CD14-positive monocyte (primary cell): ENCODE measurements at regions not wholly inside any gene's neighbourhood (a gene's known extent, or its start where the extent isn't known, plus 50 kb on each side); places are given as distances from the start of the nearest gene placed in this dataset.

Experiments
- DNase-seq, 3 donors: peaks; one replicate each; pipeline ENCODE4 v3.0.0-alpha.2; 2011 to 2022
- H2AFZ ChIP-seq: 2 replicates; pipeline ENCODE4 v1.6.0; 2012; ENCODE audit warnings: mild to moderate bottlenecking, low read depth, low read length, inconsistent platforms; ENCODE audit not compliant: insufficient read depth, poor library complexity, severe bottlenecking
- H3K27ac ChIP-seq, 2 donors: 1 replicate in 1 of 2; 2 replicates in 1 of 2; pipeline ENCODE4 v1.5.1; 2012 to 2013; ENCODE audit warnings: low read length in 2 of 2, control low read depth in 1 of 2, inconsistent platforms in 1 of 2, low read depth in 1 of 2, mild to moderate bottlenecking in 1 of 2
- H3K27me3 ChIP-seq, 2 donors: one replicate each; pipeline versions ENCODE4 v1.6.0 to v1.6.1; 2011 to 2013; ENCODE audit warnings: low read length in 2 of 2; ENCODE audit not compliant: control insufficient read depth in 2 of 2, insufficient read depth in 2 of 2
- H3K36me3 ChIP-seq, 2 donors: replicated peaks in 1 of 2; 1 replicate in 1 of 2; 2 replicates in 1 of 2; pipeline versions ENCODE4 v1.5.1 to v1.6.1; 2012 to 2013; ENCODE audit warnings: low read length in 2 of 2, control low read depth in 1 of 2, inconsistent platforms in 1 of 2, mild to moderate bottlenecking in 1 of 2; ENCODE audit not compliant: insufficient read depth in 2 of 2, control insufficient read depth in 1 of 2
- H3K4me1 ChIP-seq, 2 donors: 1 replicate in 1 of 2; 2 replicates in 1 of 2; pipeline versions ENCODE4 v1.5.1 to v1.6.1; 2012 to 2013; ENCODE audit warnings: low read length in 2 of 2, control low read depth in 1 of 2, inconsistent platforms in 1 of 2, mild to moderate bottlenecking in 1 of 2, moderate library complexity in 1 of 2; ENCODE audit not compliant: insufficient read depth in 2 of 2, control insufficient read depth in 1 of 2
- H3K4me2 ChIP-seq: replicated peaks from 2 replicates; pipeline ENCODE3; 2012; ENCODE audit warnings: low read length, moderate library complexity, mild to moderate bottlenecking; ENCODE audit not compliant: poor library complexity, severe bottlenecking; ENCODE audit errors: extremely low read depth
- H3K4me3 ChIP-seq, 3 experiments: fragments of 200-600 bp in 1 of 3; sonication (generic) in 1 of 3; replicated peaks in 1 of 3; 1 replicate in 2 of 3; 2 replicates in 1 of 3; pipeline ENCODE4 v1.5.1; 2011 to 2013; ENCODE audit warnings: low read length in 3 of 3, mild to moderate bottlenecking in 3 of 3, control low read depth in 2 of 3, low read depth in 2 of 3, inconsistent platforms in 1 of 3, moderate library complexity in 1 of 3
- H3K79me2 ChIP-seq: 2 replicates; pipeline ENCODE4 v1.6.0; 2012; ENCODE audit warnings: mild to moderate bottlenecking, control low read depth, inconsistent platforms, low read length, moderate library complexity; ENCODE audit not compliant: insufficient read depth
- H3K9ac ChIP-seq: 2 replicates; pipeline ENCODE4 v1.6.0; 2017; ENCODE audit warnings: low read length, mild to moderate bottlenecking; ENCODE audit not compliant: insufficient read depth, poor library complexity, severe bottlenecking
- H3K9me3 ChIP-seq, 2 donors: replicated peaks in 1 of 2; 1 replicate in 1 of 2; 2 replicates in 1 of 2; pipeline versions ENCODE4 v1.5.1 to v1.6.1; 2012 to 2013; ENCODE audit warnings: low read length in 2 of 2, control low read depth in 1 of 2; ENCODE audit not compliant: control insufficient read depth in 1 of 2, insufficient read depth in 1 of 2
- H4K20me1 ChIP-seq: 2 replicates; pipeline ENCODE4 v1.6.0; 2012; ENCODE audit warnings: mild to moderate bottlenecking, low read length, control low read depth, moderate library complexity; ENCODE audit not compliant: insufficient read depth
- H3K27ac Mint-ChIP-seq, 7 donors: one replicate each; pipeline ENCODE4 v1.8.0; 2020; ENCODE audit warnings: mild to moderate bottlenecking in 7 of 7, mixed read lengths in 7 of 7, moderate library complexity in 6 of 7, inconsistent platforms in 2 of 7
- H3K27me3 Mint-ChIP-seq, 3 donors: one replicate each; pipeline ENCODE4 v1.8.0; 2021 to 2022; ENCODE audit warnings: low read depth in 3 of 3, mild to moderate bottlenecking in 3 of 3, mixed read lengths in 3 of 3, moderate library complexity in 3 of 3, inconsistent platforms in 1 of 3
- H3K36me3 Mint-ChIP-seq, 2 donors: one replicate each; pipeline ENCODE4 v1.8.0; 2020; ENCODE audit warnings: mixed read lengths in 2 of 2, inconsistent platforms in 1 of 2, mild to moderate bottlenecking in 1 of 2
- H3K4me1 Mint-ChIP-seq: one replicate; pipeline ENCODE4 v1.8.0; 2020; ENCODE audit warnings: mild to moderate bottlenecking, mixed read lengths
- H3K4me3 Mint-ChIP-seq, 2 donors: one replicate each; pipeline ENCODE4 v1.8.0; 2020; ENCODE audit warnings: mild to moderate bottlenecking in 2 of 2, mixed read lengths in 2 of 2, moderate library complexity in 1 of 2
- H3K9me3 Mint-ChIP-seq, 7 donors: one replicate each; pipeline ENCODE4 v1.8.0; 2020 to 2022; ENCODE audit warnings: mixed read lengths in 7 of 7, mild to moderate bottlenecking in 6 of 7, moderate library complexity in 6 of 7, inconsistent platforms in 2 of 7
- WGBS: methylation state at CpG from one replicate; pipeline ENCODE4 v1.1.5; 2013; ENCODE audit warnings: missing lambda C conversion rate; ENCODE audit not compliant: insufficient coverage; 5-methylcytosine and 5-hydroxymethylcytosine counted together
- intact Hi-C, 2 donors: fragments of 100-400 bp; cut with micrococcal nuclease; formaldehyde crosslinking; loops; one replicate each; pipeline versions ENCODE4 v1.15.0 to v1.15.1; 2023
- TF ChIP-seq, protein P1 (sequence below): fragments of 200-600 bp; IDR thresholded peaks from one replicate; pipeline ENCODE4 v1.8.0; 2022; ENCODE audit warnings: antibody characterized with exemption, mild to moderate bottlenecking

DNA sequence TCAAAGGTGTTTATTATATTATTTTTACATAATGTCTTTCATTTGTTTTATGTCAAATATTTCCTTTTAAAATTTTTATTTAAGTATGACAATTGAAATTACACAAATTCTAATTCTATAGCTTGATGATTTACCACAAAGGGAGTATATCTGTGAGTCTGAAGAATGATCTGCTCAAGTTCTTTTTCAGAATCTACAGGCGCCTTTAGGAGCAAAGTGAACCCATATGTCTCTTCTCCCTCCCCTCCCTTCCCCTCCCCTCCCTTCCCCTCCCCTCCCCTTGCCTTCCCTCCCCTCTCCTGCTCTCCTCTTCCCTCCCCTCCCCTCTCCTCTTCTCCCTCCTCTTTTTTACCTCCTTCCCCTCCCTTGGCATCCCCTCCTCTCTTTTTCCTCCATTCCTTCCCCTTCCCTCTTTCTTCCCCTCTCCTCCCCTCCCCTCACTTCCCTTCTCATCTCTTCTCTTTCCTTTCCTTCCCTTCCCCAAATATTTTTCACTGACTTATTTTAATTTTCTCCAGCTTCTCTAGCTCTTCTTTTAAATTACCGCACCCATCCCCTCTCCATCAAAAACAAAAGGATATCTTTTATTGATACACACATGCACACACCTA is 495.3 kb upstream of the PIK3R1 start:
- Mint-ChIP-seq H3K27ac (no peak overlapping the region), H3K27me3 (peaks cover 0 to 5% (median 0%) of the 10 kb centered on the region in 3 donors), H3K4me3 (no peak overlapping the region), H3K4me1 (no peaks in the 10 kb centered on the region), H3K36me3 (no peaks in the 10 kb centered on the region), H3K9me3 (peaks cover 0 to 2% (median 2%) of the 10 kb centered on the region in 7 donors)
- Histone ChIP-seq H2AFZ (no peak overlapping the region), H3K79me2 (no peaks in the 10 kb centered on the region), H3K4me2 (no peak overlapping the region), H3K9ac (no peak overlapping the region), H3K27ac (no peak overlapping the region), H3K27me3 (no peaks in the 10 kb centered on the region), H3K4me1 (no peaks in the 10 kb centered on the region), H3K9me3 (no peaks in the 10 kb centered on the region), H3K4me3 (no peak overlapping the region), H3K36me3 (no peaks in the 10 kb centered on the region), H4K20me1 (no peaks in the 10 kb centered on the region)
- no peak for DNase-seq
- 86% methylated on average over 1 of the region's 2 CpGs for WGBS
- intact Hi-C loops, result no loop called here
- TF ChIP-seq, protein P1, sequence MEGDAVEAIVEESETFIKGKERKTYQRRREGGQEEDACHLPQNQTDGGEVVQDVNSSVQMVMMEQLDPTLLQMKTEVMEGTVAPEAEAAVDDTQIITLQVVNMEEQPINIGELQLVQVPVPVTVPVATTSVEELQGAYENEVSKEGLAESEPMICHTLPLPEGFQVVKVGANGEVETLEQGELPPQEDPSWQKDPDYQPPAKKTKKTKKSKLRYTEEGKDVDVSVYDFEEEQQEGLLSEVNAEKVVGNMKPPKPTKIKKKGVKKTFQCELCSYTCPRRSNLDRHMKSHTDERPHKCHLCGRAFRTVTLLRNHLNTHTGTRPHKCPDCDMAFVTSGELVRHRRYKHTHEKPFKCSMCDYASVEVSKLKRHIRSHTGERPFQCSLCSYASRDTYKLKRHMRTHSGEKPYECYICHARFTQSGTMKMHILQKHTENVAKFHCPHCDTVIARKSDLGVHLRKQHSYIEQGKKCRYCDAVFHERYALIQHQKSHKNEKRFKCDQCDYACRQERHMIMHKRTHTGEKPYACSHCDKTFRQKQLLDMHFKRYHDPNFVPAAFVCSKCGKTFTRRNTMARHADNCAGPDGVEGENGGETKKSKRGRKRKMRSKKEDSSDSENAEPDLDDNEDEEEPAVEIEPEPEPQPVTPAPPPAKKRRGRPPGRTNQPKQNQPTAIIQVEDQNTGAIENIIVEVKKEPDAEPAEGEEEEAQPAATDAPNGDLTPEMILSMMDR, result no peak

DNA sequence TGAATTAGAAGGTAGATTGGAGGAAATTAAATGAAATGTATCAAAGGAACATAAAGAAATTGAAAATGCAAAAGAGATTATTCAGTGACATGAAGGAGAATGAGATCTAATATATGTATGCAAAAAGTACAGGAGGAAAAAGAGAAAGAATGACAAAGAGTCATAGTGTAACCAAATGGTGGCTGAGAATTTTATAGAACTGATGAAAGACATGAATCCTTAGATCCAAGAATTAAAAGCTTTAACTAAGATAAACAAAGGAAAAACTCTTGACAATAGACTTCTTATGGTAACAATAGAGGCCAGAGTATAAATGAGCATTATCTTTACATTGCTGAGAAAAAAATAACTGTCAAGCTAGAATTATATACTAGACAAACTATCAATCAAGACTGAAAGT is 505.4 kb upstream of the CD180 start:
- H3K36me3 Mint-ChIP-seq, result no peaks in the 10 kb centered on the region
- H3K27ac ChIP-seq, result no peak overlapping the region
- no peaks in the 10 kb centered on the region for H3K36me3 ChIP-seq
- no peak overlapping the region for H3K4me3 Mint-ChIP-seq
- DNase-seq, result no peak
- no peak overlapping the region for H3K4me3 ChIP-seq
- H3K27me3 ChIP-seq, result no peaks in the 10 kb centered on the region
- H4K20me1 ChIP-seq, result no peaks in the 10 kb centered on the region
- intact Hi-C loops, result no loop called here
- H2AFZ ChIP-seq, result no peak overlapping the region
- peaks cover 5 to 12% of the 10 kb centered on the region in 2 donors for H3K9me3 ChIP-seq
- no peak overlapping the region for H3K9ac ChIP-seq
- H3K27me3 Mint-ChIP-seq, result no peaks in the 10 kb centered on the region
- no peaks in the 10 kb centered on the region for H3K79me2 ChIP-seq
- H3K9me3 Mint-ChIP-seq, result peaks cover 14 to 32% (median 18%) of the 10 kb centered on the region in 7 donors
- no peak overlapping the region for H3K4me2 ChIP-seq
- no peaks in the 10 kb centered on the region for H3K4me1 Mint-ChIP-seq
- TF ChIP-seq, protein P1, result no peak
- no peak overlapping the region for H3K27ac Mint-ChIP-seq
- no peaks in the 10 kb centered on the region for H3K4me1 ChIP-seq
